Astrocyte of the spinal cord (primary cell): ENCODE measurements at regions not wholly inside any gene's neighbourhood (a gene's known extent, or its start where the extent isn't known, plus 50 kb on each side); places are given as distances from the start of the nearest gene placed in this dataset.
"Not testable (repeated sequence)": the region's sequence is repeated elsewhere in the genome, so short reads cannot be mapped to it uniquely, and the experiment has no call there.

ENCODE experiments used
- DNase-seq: peaks from one replicate; pipeline ENCODE4 v3.0.0; 2011; ENCODE audit warnings: low read depth, low spot score
- H3K4me3 ChIP-seq: 2 replicates; pipeline ENCODE4 v1.5.1; 2011; ENCODE audit warnings: low read depth, mild to moderate bottlenecking, low read length, moderate library complexity
- in situ Hi-C: cut with HindIII; loops from 2 replicates; pipeline ENCODE4 v1.10.0; 2017; ENCODE audit warnings: low sequenced_read_pairs
- TF ChIP-seq, protein P1 (sequence below): IDR thresholded peaks from 2 replicates; pipeline ENCODE4 v1.5.1; 2012; ENCODE audit warnings: low read depth, mild to moderate bottlenecking, low read length, inconsistent platforms

DNA sequence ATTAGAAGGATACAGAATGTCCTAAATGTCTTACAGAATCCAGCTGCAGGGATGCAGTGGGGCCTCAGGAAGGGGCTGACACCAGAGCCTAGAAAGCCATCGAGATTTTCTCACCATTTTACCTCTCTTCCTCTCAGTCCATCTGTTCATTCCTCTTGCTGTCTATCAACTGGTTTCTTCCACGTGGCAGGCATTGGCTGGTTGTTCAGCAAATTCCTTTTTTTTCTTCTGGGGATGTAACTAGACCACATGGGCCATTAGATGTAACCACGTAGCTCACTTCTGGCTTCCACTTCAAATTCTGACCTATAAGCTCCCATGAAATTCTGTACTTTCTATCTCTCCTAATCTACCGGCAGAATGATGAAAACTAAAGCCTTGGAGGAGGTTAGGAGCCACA lies 93.6 kb upstream of the MTAP start:
- DNase-seq = no peak
- TF ChIP-seq, protein P1, sequence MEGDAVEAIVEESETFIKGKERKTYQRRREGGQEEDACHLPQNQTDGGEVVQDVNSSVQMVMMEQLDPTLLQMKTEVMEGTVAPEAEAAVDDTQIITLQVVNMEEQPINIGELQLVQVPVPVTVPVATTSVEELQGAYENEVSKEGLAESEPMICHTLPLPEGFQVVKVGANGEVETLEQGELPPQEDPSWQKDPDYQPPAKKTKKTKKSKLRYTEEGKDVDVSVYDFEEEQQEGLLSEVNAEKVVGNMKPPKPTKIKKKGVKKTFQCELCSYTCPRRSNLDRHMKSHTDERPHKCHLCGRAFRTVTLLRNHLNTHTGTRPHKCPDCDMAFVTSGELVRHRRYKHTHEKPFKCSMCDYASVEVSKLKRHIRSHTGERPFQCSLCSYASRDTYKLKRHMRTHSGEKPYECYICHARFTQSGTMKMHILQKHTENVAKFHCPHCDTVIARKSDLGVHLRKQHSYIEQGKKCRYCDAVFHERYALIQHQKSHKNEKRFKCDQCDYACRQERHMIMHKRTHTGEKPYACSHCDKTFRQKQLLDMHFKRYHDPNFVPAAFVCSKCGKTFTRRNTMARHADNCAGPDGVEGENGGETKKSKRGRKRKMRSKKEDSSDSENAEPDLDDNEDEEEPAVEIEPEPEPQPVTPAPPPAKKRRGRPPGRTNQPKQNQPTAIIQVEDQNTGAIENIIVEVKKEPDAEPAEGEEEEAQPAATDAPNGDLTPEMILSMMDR = no peak
- in situ Hi-C loops = no loop called here
- H3K4me3 ChIP-seq = no peak overlapping the region

DNA sequence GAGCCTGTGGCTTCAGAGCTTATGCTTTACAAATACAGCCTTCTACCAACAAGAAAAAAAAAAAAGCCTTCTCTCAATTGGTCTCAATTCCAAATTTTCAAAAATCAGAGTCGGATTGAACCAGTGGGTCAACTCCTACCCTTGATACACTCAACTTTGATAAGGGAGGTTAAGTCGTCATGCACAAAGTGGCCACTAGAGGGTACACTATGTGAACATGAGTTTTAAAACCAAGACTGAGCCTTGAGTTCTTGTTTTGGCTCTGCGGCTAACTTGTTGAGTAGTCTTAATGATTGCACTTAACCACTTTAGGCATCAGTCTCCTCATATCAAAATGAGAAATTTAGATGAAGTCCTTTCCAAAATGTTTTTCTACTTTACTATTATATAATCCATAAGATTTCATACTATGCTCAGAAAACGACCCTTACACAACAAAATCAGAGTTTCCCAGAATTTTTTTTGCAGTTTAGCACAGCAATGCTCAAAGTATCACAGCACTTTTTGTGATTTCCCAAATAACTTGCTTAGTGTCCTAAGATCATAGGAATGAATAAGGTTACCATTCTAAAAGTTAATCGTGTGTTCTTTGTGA lies 92.9 kb upstream of the MTAP start:
- TF ChIP-seq, protein P1 = peak; percentile 79
- in situ Hi-C loops = no loop called here
- DNase-seq = peak; percentile 60
- no peak overlapping the region for H3K4me3 ChIP-seq

DNA sequence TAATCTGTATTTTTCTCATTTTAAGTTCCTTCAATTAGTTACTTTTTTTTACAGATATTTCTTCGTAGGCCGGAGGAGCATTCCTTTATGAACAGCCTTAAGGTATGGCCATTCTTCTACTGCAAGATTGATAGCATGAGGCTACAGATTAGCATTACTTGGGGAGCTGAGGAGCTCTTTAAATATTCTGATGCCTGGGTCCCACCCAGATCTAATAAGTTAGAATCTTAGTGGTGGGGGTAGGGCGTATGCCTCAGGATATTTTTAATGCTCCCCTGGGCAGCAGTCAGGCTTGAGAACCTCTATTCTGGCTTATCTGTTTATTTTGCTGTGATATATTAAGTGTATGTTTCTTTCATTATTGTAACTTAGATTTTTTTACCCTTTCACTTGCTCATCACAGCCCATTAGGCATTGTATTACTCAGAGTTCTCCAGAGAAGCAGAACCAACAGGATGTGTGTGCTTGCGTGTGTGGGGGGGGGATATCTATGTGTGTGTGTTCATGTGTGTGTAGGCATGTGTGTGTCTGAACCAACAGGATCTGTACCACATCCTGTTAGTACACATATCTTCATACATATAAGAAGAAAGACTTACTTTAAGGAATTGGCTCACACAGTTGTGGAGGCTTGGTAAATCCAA lies 91.8 kb upstream of the MTAP start:
- peak; percentile 30 for DNase-seq
- in situ Hi-C loops = no loop called here
- H3K4me3 ChIP-seq = no peak overlapping the region
- TF ChIP-seq, protein P1 = no peak

- TF ChIP-seq, protein P1 = no peak
- no peak overlapping the region for H3K4me3 ChIP-seq
- no peak for DNase-seq
- in situ Hi-C loops = no loop called here
These were observed 90.9 kb upstream of the MTAP start for GRCh38 chr9:21711504-21711903.

DNA sequence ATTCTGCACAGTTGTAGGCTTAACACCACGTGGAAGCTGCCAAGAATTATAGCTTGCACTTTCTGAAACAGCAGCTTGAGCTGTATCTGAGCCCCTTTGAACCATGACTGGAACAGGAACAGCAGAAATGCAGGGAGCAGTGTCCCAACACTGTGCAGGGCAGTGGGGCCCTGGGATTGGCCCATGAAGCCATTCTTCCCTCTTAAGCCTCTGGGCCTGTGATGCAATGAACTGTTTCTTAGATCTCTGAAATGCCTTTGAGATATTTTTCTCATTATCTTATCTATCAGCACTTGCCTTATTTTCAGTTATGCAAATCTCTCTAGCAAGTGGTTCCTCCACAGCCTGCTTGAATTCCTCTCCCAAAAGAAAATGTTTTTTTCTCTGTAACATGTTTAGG lies 87.0 kb upstream of the MTAP start:
- H3K4me3 ChIP-seq = no peak overlapping the region
- in situ Hi-C loops = no loop called here
- DNase-seq = no peak
- TF ChIP-seq, protein P1 = no peak

DNA sequence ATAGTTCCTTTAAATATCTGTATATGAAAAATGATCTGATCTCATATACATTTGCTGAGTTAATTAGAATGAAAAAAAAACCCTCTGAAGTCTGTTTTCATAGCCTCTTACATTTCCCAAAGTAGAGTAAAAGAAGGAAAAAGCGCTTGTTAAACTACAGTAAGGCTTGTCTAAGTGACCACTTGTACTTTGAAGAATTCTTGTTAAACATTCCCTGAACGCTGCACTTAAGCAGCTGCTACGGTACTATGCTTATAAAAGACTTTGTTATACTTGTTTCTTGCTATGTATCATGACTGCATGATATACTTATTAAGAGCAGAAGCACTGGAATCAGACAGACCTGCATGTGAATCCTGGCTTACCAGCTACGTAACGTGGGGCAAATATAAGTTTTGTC lies 81.7 kb upstream of the MTAP start:
- in situ Hi-C loops = no loop called here
- TF ChIP-seq, protein P1 = no peak
- DNase-seq = no peak
- no peak overlapping the region for H3K4me3 ChIP-seq

- DNase-seq, H3K4me3 ChIP-seq, in situ Hi-C loops: not testable (repeated sequence)
These were observed 75.0 kb upstream of the MTAP start for GRCh38 chr9:21727411-21727810.
